HCT116 (cell line): ENCODE measurements at regions not wholly inside any gene's neighbourhood (a gene's known extent, or its start where the extent isn't known, plus 50 kb on each side); places are given as distances from the start of the nearest gene placed in this dataset.

Experiments
- ATAC-seq: fragments of 200-7000 bp; cut with Tn5 transposase; 2 replicates; pipeline ENCODE4 v1.9.1; 2020; ENCODE audit warnings: mild to moderate bottlenecking, moderate library complexity
- BruUV-seq: library from RNA; stranded (reverse); fragments of 400-500 nt; replicated peaks from 2 replicates; lab custom pipeline; 2021; lab: Mats Ljungman, UMichigan
- CTCF ChIA-PET: fragments of 300-600 bp; sonication (Branson Sonifier 250); formaldehyde crosslinking; loops from one replicate; lab custom pipeline; 2021; ENCODE audit warnings: antibody characterized with exemption; lab: Charles Lee
- POLR2A ChIA-PET: fragments of 300-600, 350-600 bp; sonication (Branson Sonifier 250); formaldehyde crosslinking; loops from one replicate; lab custom pipeline; 2021; ENCODE audit warnings: antibody characterized with exemption; lab: Charles Lee
- RAD21 ChIA-PET, 2 experiments: fragments of 300-600 bp; sonication (Branson Sonifier 250); formaldehyde crosslinking; loops; one replicate each; lab custom pipeline; 2023; ENCODE audit warnings: low total read pairs in 2 of 2; ENCODE audit not compliant: uncharacterized antibody in 2 of 2, unreplicated experiment in 2 of 2, low non-redundant PET in 1 of 2; lab: Charles Lee
- DNase-seq: peaks from one replicate; pipeline ENCODE4 v3.0.0-alpha.2; 2010; ENCODE audit warnings: low read depth, low spot score
- H2AFZ ChIP-seq: fragments of 200-600 bp; shearing (Covaris generic), sonication (generic); 2 replicates; pipeline ENCODE4 v1.6.1; 2017; ENCODE audit warnings: low read depth, mixed run types, mixed read lengths, antibody characterized with exemption, low read length; ENCODE audit not compliant: poor library complexity, severe bottlenecking
- H3K27ac ChIP-seq: 2 replicates; pipeline ENCODE4 v1.5.1; 2012; ENCODE audit warnings: low read depth, low read length
- H3K27me3 ChIP-seq: fragments of 200-600 bp; sonication (generic); 2 replicates; pipeline ENCODE4 v1.6.1; 2016; ENCODE audit warnings: mixed run types, low read length, mixed read lengths; ENCODE audit not compliant: insufficient read depth
- H3K36me3 ChIP-seq, 2 experiments: fragments of 200-500 bp in 1 of 2; fragments of 200-600 bp in 1 of 2; sonication (Bioruptor generic) in 1 of 2; sonication (generic) in 1 of 2; 2 replicates each; pipeline versions ENCODE4 v1.5.1 to v1.6.1; 2014 to 2016; ENCODE audit warnings: low read length in 2 of 2, inconsistent platforms in 1 of 2, mixed read lengths in 1 of 2, mixed run types in 1 of 2; ENCODE audit not compliant: insufficient read depth in 2 of 2, control insufficient read depth in 1 of 2
- H3K4me1 ChIP-seq, 2 experiments: fragments of 200-600 bp in 1 of 2; sonication (generic) in 1 of 2; 2 replicates each; pipeline versions ENCODE4 v1.5.1 to v1.6.1; 2012 to 2017; ENCODE audit warnings: low read length in 2 of 2, inconsistent platforms in 1 of 2, mild to moderate bottlenecking in 1 of 2, mixed read lengths in 1 of 2, mixed run types in 1 of 2, moderate library complexity in 1 of 2; ENCODE audit not compliant: insufficient read depth in 2 of 2, control insufficient read depth in 1 of 2
- H3K4me2 ChIP-seq: fragments of 200-600 bp; sonication (generic); 2 replicates; pipeline ENCODE4 v1.6.1; 2017; ENCODE audit warnings: mixed run types, low read length, mixed read lengths
- H3K4me3 ChIP-seq, 2 experiments: fragments of 200-600 bp in 1 of 2; sonication (generic) in 1 of 2; replicated peaks in 1 of 2; 2 replicates each; pipeline ENCODE4 v1.5.1; 2011 to 2016; ENCODE audit warnings: low read length in 2 of 2, control low read depth in 1 of 2, low read depth in 1 of 2, mild to moderate bottlenecking in 1 of 2, mixed read lengths in 1 of 2, mixed run types in 1 of 2
- H3K79me2 ChIP-seq: fragments of 200-600 bp; sonication (generic); 2 replicates; pipeline ENCODE4 v1.6.1; 2017; ENCODE audit warnings: mild to moderate bottlenecking, mixed run types, low read length, moderate library complexity, mixed read lengths; ENCODE audit not compliant: insufficient read depth
- H3K9ac ChIP-seq: fragments of 200-600 bp; sonication (generic); 2 replicates; pipeline ENCODE4 v1.6.1; 2016; ENCODE audit warnings: low read length, mixed read lengths
- H3K9me2 ChIP-seq: fragments of 200-600 bp; sonication (generic), shearing (Covaris generic); 2 replicates; pipeline ENCODE4 v1.6.1; 2017; ENCODE audit warnings: mixed run types, mild to moderate bottlenecking, moderate library complexity; ENCODE audit not compliant: insufficient read depth
- H3K9me3 ChIP-seq, 2 experiments: fragments of 200-500 bp in 1 of 2; fragments of 200-600 bp in 1 of 2; sonication (Bioruptor generic) in 1 of 2; sonication (generic) in 1 of 2; 2 replicates each; pipeline ENCODE4 v1.6.1; 2014 to 2017; ENCODE audit warnings: low read length in 2 of 2, mixed read lengths in 2 of 2, inconsistent platforms in 1 of 2, low read depth in 1 of 2, mild to moderate bottlenecking in 1 of 2, mixed run types in 1 of 2, moderate library complexity in 1 of 2; ENCODE audit not compliant: control insufficient read depth in 1 of 2, insufficient read depth in 1 of 2
- H4K20me1 ChIP-seq: fragments of 200-600 bp; sonication (generic), shearing (Covaris generic); 2 replicates; pipeline ENCODE4 v1.6.1; 2017; ENCODE audit warnings: mixed run types, mild to moderate bottlenecking, moderate library complexity; ENCODE audit not compliant: insufficient read depth
- CEBPB ChIP-seq: IDR thresholded peaks from 2 replicates; pipeline ENCODE4 v1.6.1; 2012; ENCODE audit warnings: low read depth
- ELF1 ChIP-seq: IDR thresholded peaks from 2 replicates; pipeline ENCODE4 v1.6.1; 2012; ENCODE audit warnings: low read depth, borderline replicate concordance
- RAD21 ChIP-seq: IDR thresholded peaks from 2 replicates; pipeline ENCODE4 v1.6.1; 2012; ENCODE audit warnings: low read depth, mild to moderate bottlenecking
- REST ChIP-seq: IDR thresholded peaks from 2 replicates; pipeline ENCODE4 v1.6.1; 2012; ENCODE audit warnings: low read depth
- ZNF274 ChIP-seq: fragments of 200-500 bp; sonication (Bioruptor generic); IDR thresholded peaks from 2 replicates; pipeline ENCODE4 v1.6.1; 2014; ENCODE audit warnings: mild to moderate bottlenecking, low read depth, low read length, inconsistent platforms
- intact Hi-C: fragments of 100-400 bp; cut with micrococcal nuclease; formaldehyde crosslinking; loops from 2 replicates; pipeline ENCODE4 v1.10.0; 2022
- TF ChIP-seq, protein P1 (sequence below): IDR thresholded peaks from 2 replicates; pipeline ENCODE4 v1.6.1; 2011; ENCODE audit warnings: mild to moderate bottlenecking, low read length, moderate library complexity; ENCODE audit not compliant: insufficient replicate concordance; ENCODE audit errors: extremely low read depth
- TF ChIP-seq, protein P2 (sequence below), 3 experiments: fragments of 200-600 bp in 1 of 3; sonication (generic) in 1 of 3; IDR thresholded peaks in 2 of 3; conservative IDR thresholded peaks in 1 of 3; 2 replicates each; pipeline ENCODE4 v1.5.1; 2012 to 2017; ENCODE audit warnings: low read depth in 2 of 3, low read length in 2 of 3, antibody characterized with exemption in 1 of 3, borderline replicate concordance in 1 of 3, control low read depth in 1 of 3, mild to moderate bottlenecking in 1 of 3, mixed read lengths in 1 of 3, mixed run types in 1 of 3, moderate library complexity in 1 of 3; ENCODE audit not compliant: insufficient read depth in 1 of 3

- Histone ChIP-seq H3K4me2 (peak overlapping the region; percentile 52; the same call in 1 of the 2 replicates), H2AFZ (peak overlapping the region; percentile 91), H3K27me3 (no peaks in the 10 kb centered on the region), H3K9me2 (no peaks in the 10 kb centered on the region), H3K4me3 (no peak overlapping the region), H3K4me1 (peaks cover 17 to 34% of the 10 kb centered on the region in 2 experiments; a peak in 3 of 4 replicates), H3K36me3 (no peaks in the 10 kb centered on the region), H3K9me3 (no peaks in the 10 kb centered on the region), H3K27ac (no peak overlapping the region), H3K79me2 (no peaks in the 10 kb centered on the region), H4K20me1 (no peaks in the 10 kb centered on the region), H3K9ac (no peak overlapping the region)
- ChIA-PET CTCF (interaction anchor here (0.6 to 6.9 kb wide), 52 partner anchors 9 to 1228 kb away, joined by 3 to 159 read pairs (median 4); partner anchors contain the start of genes EGR2, NRBF2 and REEP3), RAD21 (interaction anchor here (0.6 to 1.6 kb wide), 12 partner anchors 47 to 636 kb away, joined by 3 to 11 read pairs (median 5); no protein-coding TSS in a partner anchor), POLR2A (interaction anchor here (0.5 to 2.2 kb wide), 9 partner anchors 8 to 554 kb away, joined by 3 to 9 read pairs (median 5); no protein-coding TSS in a partner anchor)
- intact Hi-C loops, result loop anchor here (1.0 kb wide), 2 partner anchors 503 to 554 kb away; no protein-coding TSS in a partner anchor
- DNase-seq (peak; percentile 62), ATAC-seq (peak; percentile 75)
- BruUV-seq, result no TSS peak
- TF ChIP-seq ZNF274 (no peak), RAD21 (peak; percentile 98), REST (no peak), CEBPB (no peak), ELF1 (no peak)
- TF ChIP-seq, protein P1, sequence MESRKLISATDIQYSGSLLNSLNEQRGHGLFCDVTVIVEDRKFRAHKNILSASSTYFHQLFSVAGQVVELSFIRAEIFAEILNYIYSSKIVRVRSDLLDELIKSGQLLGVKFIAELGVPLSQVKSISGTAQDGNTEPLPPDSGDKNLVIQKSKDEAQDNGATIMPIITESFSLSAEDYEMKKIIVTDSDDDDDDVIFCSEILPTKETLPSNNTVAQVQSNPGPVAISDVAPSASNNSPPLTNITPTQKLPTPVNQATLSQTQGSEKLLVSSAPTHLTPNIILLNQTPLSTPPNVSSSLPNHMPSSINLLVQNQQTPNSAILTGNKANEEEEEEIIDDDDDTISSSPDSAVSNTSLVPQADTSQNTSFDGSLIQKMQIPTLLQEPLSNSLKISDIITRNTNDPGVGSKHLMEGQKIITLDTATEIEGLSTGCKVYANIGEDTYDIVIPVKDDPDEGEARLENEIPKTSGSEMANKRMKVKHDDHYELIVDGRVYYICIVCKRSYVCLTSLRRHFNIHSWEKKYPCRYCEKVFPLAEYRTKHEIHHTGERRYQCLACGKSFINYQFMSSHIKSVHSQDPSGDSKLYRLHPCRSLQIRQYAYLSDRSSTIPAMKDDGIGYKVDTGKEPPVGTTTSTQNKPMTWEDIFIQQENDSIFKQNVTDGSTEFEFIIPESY, result no peak
- TF ChIP-seq, protein P2, sequence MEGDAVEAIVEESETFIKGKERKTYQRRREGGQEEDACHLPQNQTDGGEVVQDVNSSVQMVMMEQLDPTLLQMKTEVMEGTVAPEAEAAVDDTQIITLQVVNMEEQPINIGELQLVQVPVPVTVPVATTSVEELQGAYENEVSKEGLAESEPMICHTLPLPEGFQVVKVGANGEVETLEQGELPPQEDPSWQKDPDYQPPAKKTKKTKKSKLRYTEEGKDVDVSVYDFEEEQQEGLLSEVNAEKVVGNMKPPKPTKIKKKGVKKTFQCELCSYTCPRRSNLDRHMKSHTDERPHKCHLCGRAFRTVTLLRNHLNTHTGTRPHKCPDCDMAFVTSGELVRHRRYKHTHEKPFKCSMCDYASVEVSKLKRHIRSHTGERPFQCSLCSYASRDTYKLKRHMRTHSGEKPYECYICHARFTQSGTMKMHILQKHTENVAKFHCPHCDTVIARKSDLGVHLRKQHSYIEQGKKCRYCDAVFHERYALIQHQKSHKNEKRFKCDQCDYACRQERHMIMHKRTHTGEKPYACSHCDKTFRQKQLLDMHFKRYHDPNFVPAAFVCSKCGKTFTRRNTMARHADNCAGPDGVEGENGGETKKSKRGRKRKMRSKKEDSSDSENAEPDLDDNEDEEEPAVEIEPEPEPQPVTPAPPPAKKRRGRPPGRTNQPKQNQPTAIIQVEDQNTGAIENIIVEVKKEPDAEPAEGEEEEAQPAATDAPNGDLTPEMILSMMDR (IDR thresholded peaks at IDR 0.05 in 2 of 3, conservative IDR thresholded peaks at IDR 0.05 in 1 of 3; ENCODE audit: borderline replicate concordance in 1 of 3, insufficient read depth in 1 of 3, low read depth in 2 of 3, low read length in 2 of 3), result peak; percentile 90 to 96 (median 93)
These were observed 198.9 kb downstream of the REEP3 start for GRCh38 chr10:63720072-63720537.
